ENCODE measurements at regions not wholly inside any gene's neighbourhood (a gene's known extent, or its start where the extent isn't known, plus 50 kb on each side); places are given as distances from the start of the nearest gene placed in this dataset.
"Not testable (repeated sequence)": the region's sequence is repeated elsewhere in the genome, so short reads cannot be mapped to it uniquely, and the experiment has no call there.

GRCh38 chr17:30579610-30580315 is 102.6 kb downstream of the GOSR1 start:
- TF ChIP-seq CTCF (IDR thresholded peaks at IDR 0.05), result no peak
- H3K27ac ChIP-seq, result no peak overlapping the region

GRCh38 chr17:30578015-30578717 is 101.0 kb downstream of the GOSR1 start:
- not testable (repeated sequence) for H3K4me3 ChIP-seq; DNase-seq (ENCODE audit: low spot score); H3K27ac ChIP-seq

More at GRCh38 chr17:30579610-30580315, 102.6 kb downstream of the GOSR1 start:
- DNase-seq (ENCODE audit: low spot score), result no peak
- no peak overlapping the region for H3K4me3 ChIP-seq
